ENCODE measurements at regions not wholly inside any gene's neighbourhood (a gene's known extent, or its start where the extent isn't known, plus 50 kb on each side); places are given as distances from the start of the nearest gene placed in this dataset.

DNA sequence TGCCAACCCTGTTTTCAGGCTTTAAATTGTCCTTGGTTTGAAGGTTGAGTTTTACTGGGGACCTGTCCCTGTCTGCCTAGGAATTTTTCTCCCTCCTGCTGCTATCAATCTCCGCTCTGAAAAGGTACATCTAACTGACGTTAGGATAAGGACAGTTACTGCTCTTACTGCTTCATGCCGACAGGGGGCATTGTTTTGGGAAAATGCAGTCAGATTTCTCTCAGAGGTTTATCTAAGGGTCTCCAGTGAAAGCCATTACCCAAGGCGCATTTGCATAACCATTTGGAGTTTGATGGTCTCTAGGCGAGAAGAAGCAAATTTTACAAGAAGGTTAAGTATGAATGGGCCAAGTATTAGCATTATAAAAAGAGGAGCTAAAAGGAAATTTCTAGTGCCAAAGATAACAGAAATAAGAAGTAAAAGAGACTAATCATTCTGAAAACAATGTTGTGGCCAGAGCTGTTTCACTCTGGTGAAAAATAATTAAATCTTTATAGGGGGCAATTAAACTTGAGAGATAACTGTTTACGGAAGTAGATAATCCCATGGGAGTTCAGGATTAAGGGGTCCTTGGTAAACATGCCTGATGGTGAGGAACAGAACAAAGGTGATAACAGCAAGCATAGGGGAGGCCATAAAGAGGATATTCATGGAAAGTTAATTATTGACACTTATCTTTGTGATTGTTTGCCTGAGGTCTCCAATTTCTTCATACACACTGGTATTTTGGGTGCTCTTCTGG, 605.0 kb downstream of the MTRR start:
- H3K36me3 ChIP-seq (ENCODE audit: control insufficient read depth, low read length): no peaks in the 10 kb centered on the region
- TF ChIP-seq, protein P1, sequence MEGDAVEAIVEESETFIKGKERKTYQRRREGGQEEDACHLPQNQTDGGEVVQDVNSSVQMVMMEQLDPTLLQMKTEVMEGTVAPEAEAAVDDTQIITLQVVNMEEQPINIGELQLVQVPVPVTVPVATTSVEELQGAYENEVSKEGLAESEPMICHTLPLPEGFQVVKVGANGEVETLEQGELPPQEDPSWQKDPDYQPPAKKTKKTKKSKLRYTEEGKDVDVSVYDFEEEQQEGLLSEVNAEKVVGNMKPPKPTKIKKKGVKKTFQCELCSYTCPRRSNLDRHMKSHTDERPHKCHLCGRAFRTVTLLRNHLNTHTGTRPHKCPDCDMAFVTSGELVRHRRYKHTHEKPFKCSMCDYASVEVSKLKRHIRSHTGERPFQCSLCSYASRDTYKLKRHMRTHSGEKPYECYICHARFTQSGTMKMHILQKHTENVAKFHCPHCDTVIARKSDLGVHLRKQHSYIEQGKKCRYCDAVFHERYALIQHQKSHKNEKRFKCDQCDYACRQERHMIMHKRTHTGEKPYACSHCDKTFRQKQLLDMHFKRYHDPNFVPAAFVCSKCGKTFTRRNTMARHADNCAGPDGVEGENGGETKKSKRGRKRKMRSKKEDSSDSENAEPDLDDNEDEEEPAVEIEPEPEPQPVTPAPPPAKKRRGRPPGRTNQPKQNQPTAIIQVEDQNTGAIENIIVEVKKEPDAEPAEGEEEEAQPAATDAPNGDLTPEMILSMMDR (IDR thresholded peaks at IDR 0.05; ENCODE audit: low read depth, low read length, poor library complexity, severe bottlenecking): peak; percentile 37
- TF ChIP-seq EZH2phosphoT487 (IDR thresholded peaks at IDR 0.05; ENCODE audit: borderline replicate concordance, low read length): no peak
- no peak overlapping the region for H3K4me2 ChIP-seq (ENCODE audit: low read length)
- H3K4me1 ChIP-seq (ENCODE audit: control insufficient read depth, low read length): no peaks in the 10 kb centered on the region
- no peak overlapping the region for H3K4me3 ChIP-seq (ENCODE audit: low read length)
- no peaks in the 10 kb centered on the region for H3K27me3 ChIP-seq (ENCODE audit: control insufficient read depth, low read length)
- H3K79me2 ChIP-seq (ENCODE audit: control insufficient read depth, low read length): no peaks in the 10 kb centered on the region
- no peaks in the 10 kb centered on the region for H3K9me2 ChIP-seq (replicated peaks; ENCODE audit: control insufficient read depth, low read length)
- H4K20me1 ChIP-seq (ENCODE audit: control insufficient read depth, insufficient read depth, low read depth, low read length): no peaks in the 10 kb centered on the region
- no peak overlapping the region for H3K27ac ChIP-seq (ENCODE audit: low read depth, low read length)
- H3K9me3 ChIP-seq (ENCODE audit: control insufficient read depth, insufficient read depth, low read length): peaks cover 17% of the 10 kb centered on the region; the same call in 1 of the 2 replicates
- H3F3A ChIP-seq (ENCODE audit: control insufficient read depth, insufficient read depth): no peaks in the 10 kb centered on the region

DNA sequence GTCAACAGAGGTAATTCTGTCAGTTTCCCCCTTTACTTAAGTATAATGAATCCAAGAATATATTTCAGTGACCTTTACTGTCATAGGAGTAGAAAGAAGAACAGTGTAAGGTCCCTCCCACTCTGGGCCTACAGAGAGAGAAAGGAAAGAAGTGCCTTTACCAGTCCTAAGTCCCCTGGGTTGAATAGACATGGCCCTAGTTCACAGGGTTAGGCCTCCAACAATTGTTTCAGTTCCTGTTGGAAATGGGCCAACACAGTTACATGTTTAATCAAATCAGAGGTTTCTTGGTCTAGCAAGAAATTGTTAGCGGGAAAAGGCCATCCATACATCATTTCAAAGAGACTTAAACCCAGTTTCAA, 605.6 kb downstream of the MTRR start:
- H3K27me3 ChIP-seq (ENCODE audit: control insufficient read depth, low read length): no peaks in the 10 kb centered on the region
- no peaks in the 10 kb centered on the region for H3K79me2 ChIP-seq (ENCODE audit: control insufficient read depth, low read length)
- no peak overlapping the region for H3K4me2 ChIP-seq (ENCODE audit: low read length)
- H3K9me3 ChIP-seq (ENCODE audit: control insufficient read depth, insufficient read depth, low read length): peaks cover 17% of the 10 kb centered on the region; the same call in 1 of the 2 replicates
- H3K4me1 ChIP-seq (ENCODE audit: control insufficient read depth, low read length): no peaks in the 10 kb centered on the region
- H4K20me1 ChIP-seq (ENCODE audit: control insufficient read depth, insufficient read depth, low read depth, low read length): no peaks in the 10 kb centered on the region
- no peaks in the 10 kb centered on the region for H3K9me2 ChIP-seq (replicated peaks; ENCODE audit: control insufficient read depth, low read length)
- H3F3A ChIP-seq (ENCODE audit: control insufficient read depth, insufficient read depth): no peaks in the 10 kb centered on the region
- no peak overlapping the region for H3K4me3 ChIP-seq (ENCODE audit: low read length)
- TF ChIP-seq EZH2phosphoT487 (IDR thresholded peaks at IDR 0.05; ENCODE audit: borderline replicate concordance, low read length): no peak
- TF ChIP-seq, protein P1 (IDR thresholded peaks at IDR 0.05; ENCODE audit: low read depth, low read length, poor library complexity, severe bottlenecking): no peak
- H3K27ac ChIP-seq (ENCODE audit: low read depth, low read length): no peak overlapping the region
- no peaks in the 10 kb centered on the region for H3K36me3 ChIP-seq (ENCODE audit: control insufficient read depth, low read length)

DNA sequence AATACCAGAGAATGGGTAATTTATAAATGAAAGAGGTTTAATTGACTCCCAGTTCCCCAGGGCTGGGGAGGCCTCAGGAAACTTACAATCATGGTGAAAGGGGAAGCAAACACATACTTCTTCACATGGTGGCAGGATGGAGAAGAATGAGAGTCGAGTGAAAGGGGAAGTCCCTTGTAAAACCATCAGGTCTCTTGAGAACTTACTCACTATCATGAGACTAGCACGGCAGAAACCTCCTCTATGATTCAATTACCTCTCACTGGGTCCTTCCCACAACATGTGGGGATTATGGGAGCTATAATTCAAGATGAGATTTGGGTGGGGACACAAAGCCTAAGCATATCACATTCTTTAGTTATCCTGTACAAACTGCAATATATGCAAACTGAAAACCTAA, 609.4 kb downstream of the MTRR start:
- Histone ChIP-seq H3K27ac (ENCODE audit: low read depth, low read length) (no peak overlapping the region), H3K9me2 (replicated peaks; ENCODE audit: control insufficient read depth, low read length) (no peaks in the 10 kb centered on the region), H3K9me3 (ENCODE audit: control insufficient read depth, insufficient read depth, low read length) (peaks cover 5% of the 10 kb centered on the region; the same call in 1 of the 2 replicates), H3F3A (ENCODE audit: control insufficient read depth, insufficient read depth) (no peaks in the 10 kb centered on the region), H4K20me1 (ENCODE audit: control insufficient read depth, insufficient read depth, low read depth, low read length) (no peaks in the 10 kb centered on the region), H3K27me3 (ENCODE audit: control insufficient read depth, low read length) (no peaks in the 10 kb centered on the region), H3K36me3 (ENCODE audit: control insufficient read depth, low read length) (no peaks in the 10 kb centered on the region), H3K4me3 (ENCODE audit: low read length) (no peak overlapping the region), H3K4me2 (ENCODE audit: low read length) (no peak overlapping the region), H3K4me1 (ENCODE audit: control insufficient read depth, low read length) (no peaks in the 10 kb centered on the region), H3K79me2 (ENCODE audit: control insufficient read depth, low read length) (no peaks in the 10 kb centered on the region)
- TF ChIP-seq, protein P1 (IDR thresholded peaks at IDR 0.05; ENCODE audit: low read depth, low read length, poor library complexity, severe bottlenecking): no peak
- TF ChIP-seq EZH2phosphoT487 (IDR thresholded peaks at IDR 0.05; ENCODE audit: borderline replicate concordance, low read length): no peak
